Testis (tissue), 2 donors: ENCODE measurements at regions not wholly inside any gene's neighbourhood (a gene's known extent, or its start where the extent isn't known, plus 50 kb on each side); places are given as distances from the start of the nearest gene placed in this dataset.

ENCODE experiments used
- POLR2A ChIP-seq: fragments of 450-650 bp; IDR thresholded peaks from one replicate; pipeline ENCODE4 v1.6.1; 2017; ENCODE audit warnings: antibody characterized with exemption, mild to moderate bottlenecking, moderate library complexity
- TF ChIP-seq, protein P1 (sequence below), 3 experiments: fragments of 450-650 bp in 2 of 3; fragments of 200-600 bp in 1 of 3; sonication (generic) in 1 of 3; IDR thresholded peaks; one replicate each; pipeline ENCODE4 v1.5.1; 2016 to 2019; ENCODE audit warnings: antibody characterized with exemption in 3 of 3, mild to moderate bottlenecking in 2 of 3, moderate library complexity in 1 of 3

DNA sequence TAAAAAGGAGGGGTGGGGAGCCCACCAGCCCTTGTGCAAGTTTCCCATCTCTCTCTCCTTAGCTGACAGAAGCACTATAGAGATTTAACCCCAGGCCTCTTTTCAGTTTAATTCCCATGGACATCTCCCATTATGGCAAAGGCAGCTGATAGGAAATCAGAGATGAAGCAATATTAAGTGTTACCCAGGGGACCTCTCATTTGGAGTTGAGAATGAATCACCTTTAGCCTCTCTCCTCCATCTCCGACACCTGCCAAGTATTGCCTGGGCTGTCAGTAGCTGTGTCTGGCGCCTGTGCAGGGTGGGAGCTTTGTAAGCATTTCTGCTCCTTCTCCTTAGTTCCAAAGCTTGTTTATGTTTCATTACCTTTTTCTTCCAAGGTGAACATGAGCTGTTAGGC lies 109.0 kb downstream of the AQP4 start:
- TF ChIP-seq, protein P1, sequence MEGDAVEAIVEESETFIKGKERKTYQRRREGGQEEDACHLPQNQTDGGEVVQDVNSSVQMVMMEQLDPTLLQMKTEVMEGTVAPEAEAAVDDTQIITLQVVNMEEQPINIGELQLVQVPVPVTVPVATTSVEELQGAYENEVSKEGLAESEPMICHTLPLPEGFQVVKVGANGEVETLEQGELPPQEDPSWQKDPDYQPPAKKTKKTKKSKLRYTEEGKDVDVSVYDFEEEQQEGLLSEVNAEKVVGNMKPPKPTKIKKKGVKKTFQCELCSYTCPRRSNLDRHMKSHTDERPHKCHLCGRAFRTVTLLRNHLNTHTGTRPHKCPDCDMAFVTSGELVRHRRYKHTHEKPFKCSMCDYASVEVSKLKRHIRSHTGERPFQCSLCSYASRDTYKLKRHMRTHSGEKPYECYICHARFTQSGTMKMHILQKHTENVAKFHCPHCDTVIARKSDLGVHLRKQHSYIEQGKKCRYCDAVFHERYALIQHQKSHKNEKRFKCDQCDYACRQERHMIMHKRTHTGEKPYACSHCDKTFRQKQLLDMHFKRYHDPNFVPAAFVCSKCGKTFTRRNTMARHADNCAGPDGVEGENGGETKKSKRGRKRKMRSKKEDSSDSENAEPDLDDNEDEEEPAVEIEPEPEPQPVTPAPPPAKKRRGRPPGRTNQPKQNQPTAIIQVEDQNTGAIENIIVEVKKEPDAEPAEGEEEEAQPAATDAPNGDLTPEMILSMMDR (IDR thresholded peaks at IDR 0.05): no peak
- no peak for TF ChIP-seq POLR2A
